NB4 (cell line): ENCODE measurements at regions not wholly inside any gene's neighbourhood (a gene's known extent, or its start where the extent isn't known, plus 50 kb on each side); places are given as distances from the start of the nearest gene placed in this dataset.

Source experiments
- DNase-seq: peaks from one replicate; pipeline ENCODE4 v3.0.0; 2010; ENCODE audit warnings: low read depth
- H3K4me3 ChIP-seq: one replicate; pipeline ENCODE4 v1.5.1; 2011; ENCODE audit warnings: mild to moderate bottlenecking, low read depth, low read length, moderate library complexity
- CTCF ChIP-seq: IDR thresholded peaks from one replicate; pipeline ENCODE4 v1.5.1; 2012; ENCODE audit warnings: low read depth, low read length
- MAX ChIP-seq: IDR thresholded peaks from 2 replicates; pipeline ENCODE4 v1.6.1; 2011; ENCODE audit warnings: low read depth, low read length
- MYC ChIP-seq: IDR thresholded peaks from 2 replicates; pipeline ENCODE4 v1.6.1; 2011; ENCODE audit warnings: low read depth, low read length
- POLR2A ChIP-seq: IDR thresholded peaks from 2 replicates; pipeline ENCODE4 v1.6.1; 2011; ENCODE audit warnings: mild to moderate bottlenecking; ENCODE audit not compliant: insufficient read length; ENCODE audit errors: extremely low read depth

- no peak overlapping the region for H3K4me3 ChIP-seq
- no peak for TF ChIP-seq MYC
- DNase-seq = no peak
Measured at GRCh38 chr9:85216601-85217000, 525.2 kb downstream of the AGTPBP1 start.

- TF ChIP-seq MAX = no peak
- no peak for TF ChIP-seq POLR2A
- TF ChIP-seq MYC = no peak
- TF ChIP-seq CTCF = no peak
- no peak overlapping the region for H3K4me3 ChIP-seq
- DNase-seq = no peak
Measured at GRCh38 chr9:85215961-85216360, 525.8 kb downstream of the AGTPBP1 start.

- no peak for DNase-seq
- TF ChIP-seq CTCF = no peak
- TF ChIP-seq MYC = no peak
- no peak for TF ChIP-seq MAX
- no peak for TF ChIP-seq POLR2A
Measured at GRCh38 chr9:85215416-85215815, 526.3 kb downstream of the AGTPBP1 start.

GRCh38 chr9:85213650-85214607 lies 527.8 kb downstream of the AGTPBP1 start:
- no peak for DNase-seq
- H3K4me3 ChIP-seq = no peak overlapping the region
- TF ChIP-seq MAX (no peak), CTCF (no peak), MYC (no peak), POLR2A (no peak)

More at GRCh38 chr9:85215416-85215815, 526.3 kb downstream of the AGTPBP1 start:
- no peak overlapping the region for H3K4me3 ChIP-seq

- DNase-seq = peak; percentile 34
- TF ChIP-seq POLR2A (no peak), MAX (no peak), MYC (no peak), CTCF (no peak)
- H3K4me3 ChIP-seq = no peak overlapping the region
Measured at GRCh38 chr9:85212887-85213286, 528.9 kb downstream of the AGTPBP1 start.

GRCh38 chr9:85212209-85212608 lies 529.5 kb downstream of the AGTPBP1 start:
- TF ChIP-seq MYC (no peak), POLR2A (no peak), MAX (no peak)
- no peak for DNase-seq
- no peak overlapping the region for H3K4me3 ChIP-seq
